BE2C (cell line): ENCODE measurements at regions not wholly inside any gene's neighbourhood (a gene's known extent, or its start where the extent isn't known, plus 50 kb on each side); places are given as distances from the start of the nearest gene placed in this dataset.

Experiments used
- DNase-seq: peaks from one replicate; pipeline ENCODE4 v3.0.0-alpha.2; 2020
- H3K27me3 ChIP-seq: fragments of 250-450 bp; sonication (Bioruptor Pico); 2 replicates; pipeline ENCODE4 v1.5.1; 2020; ENCODE audit warnings: mild to moderate bottlenecking
- H3K36me3 ChIP-seq: fragments of 250-450 bp; sonication (Bioruptor Pico); 2 replicates; pipeline ENCODE4 v1.5.1; 2020; ENCODE audit warnings: mild to moderate bottlenecking
- H3K4me1 ChIP-seq: fragments of 250-450 bp; sonication (Bioruptor Pico); 2 replicates; pipeline ENCODE4 v1.5.1; 2020
- H3K4me3 ChIP-seq: 2 replicates; pipeline ENCODE4 v1.5.1; 2011; ENCODE audit warnings: low read depth, low read length
- H3K9me3 ChIP-seq: fragments of 250-450 bp; sonication (Bioruptor Pico); 2 replicates; pipeline ENCODE4 v1.5.1; 2020
- TF ChIP-seq, protein P1 (sequence below): IDR thresholded peaks from 2 replicates; pipeline ENCODE4 v1.5.1; 2012; ENCODE audit warnings: mild to moderate bottlenecking, low read depth, low read length

DNA sequence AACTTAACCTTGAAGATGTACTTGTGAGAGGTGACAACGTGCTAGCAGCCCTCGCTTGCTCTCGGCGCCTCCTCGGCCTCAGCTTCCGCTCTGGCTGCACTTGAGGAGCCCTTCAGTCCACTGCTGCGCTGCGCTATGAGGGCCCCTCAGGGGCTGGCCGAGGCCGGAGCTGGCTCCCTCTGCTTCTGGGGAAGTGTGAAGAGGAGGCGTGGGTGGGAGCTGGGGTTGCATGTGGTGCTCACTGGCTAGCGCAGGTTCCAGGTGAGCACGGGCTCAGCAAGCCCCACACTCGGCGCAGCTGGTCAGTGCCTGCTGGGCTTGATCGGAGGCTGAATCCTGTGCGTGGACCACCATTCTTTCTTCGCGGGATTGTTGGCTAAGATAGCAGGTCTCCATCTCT, 166.1 kb downstream of the MRPS30 start:
- TF ChIP-seq, protein P1, sequence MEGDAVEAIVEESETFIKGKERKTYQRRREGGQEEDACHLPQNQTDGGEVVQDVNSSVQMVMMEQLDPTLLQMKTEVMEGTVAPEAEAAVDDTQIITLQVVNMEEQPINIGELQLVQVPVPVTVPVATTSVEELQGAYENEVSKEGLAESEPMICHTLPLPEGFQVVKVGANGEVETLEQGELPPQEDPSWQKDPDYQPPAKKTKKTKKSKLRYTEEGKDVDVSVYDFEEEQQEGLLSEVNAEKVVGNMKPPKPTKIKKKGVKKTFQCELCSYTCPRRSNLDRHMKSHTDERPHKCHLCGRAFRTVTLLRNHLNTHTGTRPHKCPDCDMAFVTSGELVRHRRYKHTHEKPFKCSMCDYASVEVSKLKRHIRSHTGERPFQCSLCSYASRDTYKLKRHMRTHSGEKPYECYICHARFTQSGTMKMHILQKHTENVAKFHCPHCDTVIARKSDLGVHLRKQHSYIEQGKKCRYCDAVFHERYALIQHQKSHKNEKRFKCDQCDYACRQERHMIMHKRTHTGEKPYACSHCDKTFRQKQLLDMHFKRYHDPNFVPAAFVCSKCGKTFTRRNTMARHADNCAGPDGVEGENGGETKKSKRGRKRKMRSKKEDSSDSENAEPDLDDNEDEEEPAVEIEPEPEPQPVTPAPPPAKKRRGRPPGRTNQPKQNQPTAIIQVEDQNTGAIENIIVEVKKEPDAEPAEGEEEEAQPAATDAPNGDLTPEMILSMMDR = no peak
- Histone ChIP-seq H3K27me3 (no peaks in the 10 kb centered on the region), H3K9me3 (no peaks in the 10 kb centered on the region; the same call in 1 of the 2 replicates), H3K4me1 (no peaks in the 10 kb centered on the region), H3K4me3 (no peak overlapping the region), H3K36me3 (no peaks in the 10 kb centered on the region)
- DNase-seq = no peak

DNA sequence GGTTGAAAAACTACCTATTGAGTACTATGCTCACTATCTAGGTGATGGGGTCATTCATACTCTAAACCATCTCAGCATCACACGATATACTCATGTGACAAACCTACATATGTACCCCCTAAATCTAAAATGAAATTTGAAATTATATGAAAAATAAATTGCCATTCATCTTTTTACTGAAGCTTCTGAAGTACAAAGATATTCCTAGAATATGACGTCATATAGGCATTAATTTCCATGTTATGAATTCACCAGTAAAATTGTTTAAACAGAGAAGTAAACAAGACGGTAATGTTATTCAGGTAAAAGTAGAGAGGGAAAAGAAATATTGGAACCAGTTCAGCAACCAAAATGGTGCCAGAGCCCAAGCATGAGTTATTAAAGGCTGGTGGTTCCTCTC, 173.0 kb downstream of the MRPS30 start:
- Histone ChIP-seq H3K36me3 (no peaks in the 10 kb centered on the region), H3K9me3 (peaks cover 3% of the 10 kb centered on the region; the same call in 1 of the 2 replicates), H3K27me3 (no peaks in the 10 kb centered on the region), H3K4me1 (no peaks in the 10 kb centered on the region), H3K4me3 (no peak overlapping the region)
- TF ChIP-seq, protein P1 = no peak
- DNase-seq = no peak

DNA sequence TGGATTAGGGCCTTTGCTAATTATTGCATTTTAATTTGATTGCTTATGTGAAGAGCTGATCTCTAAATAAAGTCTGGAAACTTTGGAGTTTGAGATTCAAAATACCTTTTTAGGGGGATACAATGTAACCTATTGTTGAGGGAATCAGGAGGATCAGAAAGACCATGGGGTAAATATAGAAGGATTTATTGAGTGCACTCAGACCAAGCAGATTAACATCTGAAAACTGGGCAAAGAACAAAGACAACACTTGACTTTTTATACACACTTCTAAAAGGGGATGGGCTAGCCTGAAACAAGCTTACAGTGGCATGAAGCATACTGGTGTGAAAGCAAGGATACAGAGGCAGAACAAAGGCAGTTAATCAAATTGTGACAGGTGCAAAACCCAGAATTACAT, 174.3 kb downstream of the MRPS30 start:
- H3K4me3 ChIP-seq = no peak overlapping the region
- no peak for DNase-seq
- H3K9me3 ChIP-seq = peaks cover 3% of the 10 kb centered on the region; the same call in 1 of the 2 replicates
- no peaks in the 10 kb centered on the region for H3K27me3 ChIP-seq
- no peaks in the 10 kb centered on the region for H3K4me1 ChIP-seq
- no peaks in the 10 kb centered on the region for H3K36me3 ChIP-seq
- TF ChIP-seq, protein P1 = no peak

DNA sequence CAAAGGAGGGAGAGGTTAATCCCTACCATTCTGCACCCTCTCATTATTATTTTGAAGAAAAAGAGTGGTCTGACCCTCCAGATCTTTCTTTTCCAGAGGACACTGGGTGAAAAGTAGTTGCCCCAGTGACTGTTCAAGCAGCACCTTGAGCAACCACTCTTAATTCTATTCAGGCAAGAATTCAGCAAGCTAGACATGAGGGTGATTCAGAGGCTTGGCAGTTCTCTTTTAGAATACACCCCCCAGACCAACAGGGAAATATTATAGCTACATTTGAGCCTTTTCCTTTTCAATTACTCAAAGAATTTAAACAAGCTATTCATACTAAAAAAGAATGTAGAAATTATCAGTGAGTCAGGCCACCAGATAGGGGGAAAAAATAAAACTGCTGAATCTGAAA, 178.3 kb downstream of the MRPS30 start:
- Histone ChIP-seq H3K4me3 (no peak overlapping the region), H3K27me3 (no peaks in the 10 kb centered on the region), H3K4me1 (no peaks in the 10 kb centered on the region), H3K36me3 (no peaks in the 10 kb centered on the region), H3K9me3 (peaks cover 3% of the 10 kb centered on the region; the same call in 1 of the 2 replicates)
- no peak for DNase-seq
- TF ChIP-seq, protein P1 = no peak

DNA sequence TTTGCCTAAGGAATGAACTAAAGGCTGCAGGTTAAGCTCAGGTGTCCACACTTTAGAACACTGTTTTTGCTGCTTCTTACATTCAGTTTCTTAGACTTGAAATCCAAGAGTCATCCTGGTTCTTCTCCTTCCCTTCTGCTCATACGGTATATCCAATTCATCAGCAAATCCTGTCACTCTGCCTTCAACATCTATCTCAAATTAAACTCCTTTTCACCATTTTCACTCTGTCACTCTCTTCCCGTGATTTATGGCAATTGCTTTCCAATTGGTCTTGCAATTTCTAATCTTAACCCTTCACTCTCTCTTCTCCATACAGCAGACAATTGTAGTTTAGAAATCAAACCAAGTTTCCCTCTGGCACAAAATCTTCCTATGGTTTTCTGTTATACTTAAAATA, 182.9 kb downstream of the MRPS30 start:
- Histone ChIP-seq H3K4me3 (no peak overlapping the region), H3K9me3 (no peaks in the 10 kb centered on the region), H3K36me3 (no peaks in the 10 kb centered on the region), H3K4me1 (no peaks in the 10 kb centered on the region), H3K27me3 (no peaks in the 10 kb centered on the region)
- TF ChIP-seq, protein P1 = no peak
- DNase-seq = no peak

DNA sequence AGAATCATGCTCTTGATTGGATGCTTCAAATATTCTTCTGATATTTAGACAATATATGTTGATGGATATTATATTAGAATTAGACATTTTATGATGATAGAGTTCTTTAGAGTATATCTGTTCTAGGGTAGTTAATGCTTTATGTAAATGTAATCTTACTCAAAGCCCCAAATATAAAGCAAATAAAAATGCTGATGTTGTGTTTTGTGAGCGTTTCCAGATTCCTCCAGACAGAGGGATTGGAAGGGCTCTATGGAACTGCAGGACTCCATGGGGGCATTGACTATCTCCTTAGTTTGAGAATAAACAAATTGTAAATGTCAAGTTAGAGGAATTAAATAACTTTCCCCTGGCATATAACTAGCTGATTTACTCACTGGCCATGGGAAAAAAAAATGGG, 184.5 kb downstream of the MRPS30 start:
- H3K4me1 ChIP-seq = no peaks in the 10 kb centered on the region
- TF ChIP-seq, protein P1 = no peak
- no peaks in the 10 kb centered on the region for H3K9me3 ChIP-seq
- no peaks in the 10 kb centered on the region for H3K27me3 ChIP-seq
- no peak overlapping the region for H3K4me3 ChIP-seq
- no peaks in the 10 kb centered on the region for H3K36me3 ChIP-seq
- no peak for DNase-seq
